ENCODE measurements at regions not wholly inside any gene's neighbourhood (a gene's known extent, or its start where the extent isn't known, plus 50 kb on each side); places are given as distances from the start of the nearest gene placed in this dataset.
"Not testable (repeated sequence)": the region's sequence is repeated elsewhere in the genome, so short reads cannot be mapped to it uniquely, and the experiment has no call there.

DNA sequence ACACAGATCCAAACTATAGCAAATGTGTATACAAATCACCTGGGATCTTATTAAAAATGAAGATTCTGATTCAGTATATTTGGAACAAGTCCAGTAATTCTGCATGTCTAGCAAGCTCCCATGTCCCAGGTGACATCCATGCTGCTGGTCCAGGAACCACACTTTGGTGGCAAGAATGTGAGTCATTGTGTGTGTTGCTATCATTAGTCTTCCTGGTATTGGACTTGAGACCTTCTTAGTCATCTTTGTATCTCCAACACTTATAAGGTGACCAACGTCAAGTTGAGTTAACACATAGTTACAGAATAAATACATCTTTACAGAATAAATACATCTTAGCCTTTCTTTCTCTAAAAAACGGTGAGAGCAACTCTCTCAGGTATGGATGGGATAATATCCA is 107.9 kb upstream of the NDUFV2 start:
- peaks cover 44% of the 10 kb centered on the region for H3K4me1 ChIP-seq (ENCODE audit: control insufficient read depth, insufficient read depth, low read length, unreplicated experiment)
- no peak overlapping the region for H3K27ac ChIP-seq (ENCODE audit: low read depth, low read length)
- H2AFZ ChIP-seq (ENCODE audit: low read length, unreplicated experiment) = no peak overlapping the region

DNA sequence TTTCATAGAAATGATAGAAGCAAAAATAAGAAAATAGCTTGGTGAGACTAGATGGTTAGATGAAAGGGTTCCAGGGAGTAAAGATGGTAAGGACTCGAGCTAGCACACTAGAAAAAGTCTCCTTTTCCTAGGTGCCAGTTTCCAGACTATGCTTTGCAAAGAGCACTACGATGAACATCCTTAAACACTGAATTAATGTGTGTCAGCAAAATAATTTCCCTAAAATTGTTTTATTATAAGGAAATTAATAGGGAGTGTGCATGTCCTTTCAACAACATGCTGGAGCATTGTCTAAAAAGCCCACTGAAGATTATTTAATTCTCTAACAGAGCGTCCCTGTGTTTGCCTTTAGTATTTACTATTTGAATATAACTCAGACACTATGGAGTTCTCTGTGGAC is 107.4 kb upstream of the NDUFV2 start:
- Histone ChIP-seq H3K4me3 (ENCODE audit: low read depth, low read length) (no peak overlapping the region), H2AFZ (ENCODE audit: low read length, unreplicated experiment) (no peak overlapping the region), H3K4me1 (ENCODE audit: control insufficient read depth, insufficient read depth, low read length, unreplicated experiment) (peaks cover 45% of the 10 kb centered on the region), H3K79me2 (ENCODE audit: control insufficient read depth, insufficient read depth, low read length, unreplicated experiment) (no peaks in the 10 kb centered on the region), H3K27ac (ENCODE audit: low read depth, low read length) (no peak overlapping the region), H3K27me3 (ENCODE audit: insufficient read depth, low read length) (no peaks in the 10 kb centered on the region), H3K36me3 (ENCODE audit: insufficient read depth, low read length) (no peaks in the 10 kb centered on the region)

More for the DNA sequence above, 107.9 kb upstream of the NDUFV2 start:
- Histone ChIP-seq H3K79me2 (ENCODE audit: control insufficient read depth, insufficient read depth, low read length, unreplicated experiment) (no peaks in the 10 kb centered on the region), H3K27me3 (ENCODE audit: insufficient read depth, low read length) (no peaks in the 10 kb centered on the region), H3K36me3 (ENCODE audit: insufficient read depth, low read length) (no peaks in the 10 kb centered on the region), H3K4me3 (ENCODE audit: low read depth, low read length) (no peak overlapping the region)

DNA sequence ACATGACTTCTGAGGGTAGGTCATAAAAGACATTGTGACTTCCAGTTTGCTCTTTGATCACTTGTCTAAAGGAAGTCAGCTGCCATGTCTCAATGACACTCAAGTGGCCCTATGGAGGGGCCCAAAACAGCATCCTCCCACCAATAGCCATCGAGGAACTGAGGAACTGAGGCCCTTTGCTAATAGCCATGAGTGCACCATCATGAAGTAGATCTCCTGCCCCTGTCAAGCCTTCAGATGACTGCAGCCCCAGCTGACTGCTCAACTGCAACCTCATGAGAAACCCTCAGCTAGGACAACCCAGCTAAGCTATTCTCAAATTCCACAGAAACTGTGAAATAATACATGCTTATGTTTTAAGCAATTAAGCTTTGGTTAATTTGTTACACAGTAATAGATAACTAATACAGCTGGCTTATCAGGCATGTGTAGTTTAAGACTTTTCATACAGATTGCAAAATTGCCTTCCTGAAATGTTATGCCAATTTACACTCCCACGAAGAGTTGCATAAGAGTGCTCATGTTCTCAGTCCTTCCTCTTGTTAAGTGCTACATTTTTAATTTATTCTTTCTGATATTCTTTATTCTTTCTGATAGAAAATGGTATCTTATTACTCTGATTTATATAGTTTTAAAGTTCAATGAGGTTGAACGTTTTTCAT is 105.6 kb upstream of the NDUFV2 start:
- Histone ChIP-seq H3K4me1 (ENCODE audit: control insufficient read depth, insufficient read depth, low read length, unreplicated experiment) (peaks cover 44% of the 10 kb centered on the region), H3K27me3 (ENCODE audit: insufficient read depth, low read length) (no peaks in the 10 kb centered on the region), H2AFZ (ENCODE audit: low read length, unreplicated experiment) (no peak overlapping the region), H3K36me3 (ENCODE audit: insufficient read depth, low read length) (no peaks in the 10 kb centered on the region), H3K4me3 (ENCODE audit: low read depth, low read length) (no peak overlapping the region), H3K27ac (ENCODE audit: low read depth, low read length) (peak overlapping the region; percentile 35; the same call in 1 of the 2 replicates), H3K79me2 (ENCODE audit: control insufficient read depth, insufficient read depth, low read length, unreplicated experiment) (no peaks in the 10 kb centered on the region)

DNA sequence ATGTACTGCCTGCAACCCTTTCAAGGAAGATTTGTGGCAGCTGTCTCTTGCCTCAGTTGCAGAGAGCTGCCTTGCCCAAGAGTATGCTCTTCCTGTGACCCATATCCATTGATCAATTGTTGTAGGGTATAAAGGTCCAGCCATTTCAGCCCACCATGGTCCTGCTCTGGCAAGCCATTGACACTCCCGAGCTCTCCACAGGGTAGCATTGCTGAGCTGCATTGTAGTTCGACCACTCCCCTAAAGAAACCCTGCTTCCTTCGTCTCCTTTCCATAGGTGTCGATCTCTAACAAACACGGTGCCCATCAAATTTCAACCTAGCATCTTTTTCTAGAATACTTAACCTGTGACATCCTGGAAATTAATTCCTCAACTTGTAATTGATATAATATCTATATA is 104.9 kb upstream of the NDUFV2 start:
- H2AFZ ChIP-seq (ENCODE audit: low read length, unreplicated experiment) = no peak overlapping the region
- peaks cover 3% of the 10 kb centered on the region; the same call in 1 of the 2 replicates for H3K36me3 ChIP-seq (ENCODE audit: insufficient read depth, low read length)
- no peak overlapping the region for H3K27ac ChIP-seq (ENCODE audit: low read depth, low read length)
- H3K4me1 ChIP-seq (ENCODE audit: control insufficient read depth, insufficient read depth, low read length, unreplicated experiment) = peaks cover 44% of the 10 kb centered on the region
- no peaks in the 10 kb centered on the region for H3K27me3 ChIP-seq (ENCODE audit: insufficient read depth, low read length)
- no peaks in the 10 kb centered on the region for H3K79me2 ChIP-seq (ENCODE audit: control insufficient read depth, insufficient read depth, low read length, unreplicated experiment)
- no peak overlapping the region for H3K4me3 ChIP-seq (ENCODE audit: low read depth, low read length)

DNA sequence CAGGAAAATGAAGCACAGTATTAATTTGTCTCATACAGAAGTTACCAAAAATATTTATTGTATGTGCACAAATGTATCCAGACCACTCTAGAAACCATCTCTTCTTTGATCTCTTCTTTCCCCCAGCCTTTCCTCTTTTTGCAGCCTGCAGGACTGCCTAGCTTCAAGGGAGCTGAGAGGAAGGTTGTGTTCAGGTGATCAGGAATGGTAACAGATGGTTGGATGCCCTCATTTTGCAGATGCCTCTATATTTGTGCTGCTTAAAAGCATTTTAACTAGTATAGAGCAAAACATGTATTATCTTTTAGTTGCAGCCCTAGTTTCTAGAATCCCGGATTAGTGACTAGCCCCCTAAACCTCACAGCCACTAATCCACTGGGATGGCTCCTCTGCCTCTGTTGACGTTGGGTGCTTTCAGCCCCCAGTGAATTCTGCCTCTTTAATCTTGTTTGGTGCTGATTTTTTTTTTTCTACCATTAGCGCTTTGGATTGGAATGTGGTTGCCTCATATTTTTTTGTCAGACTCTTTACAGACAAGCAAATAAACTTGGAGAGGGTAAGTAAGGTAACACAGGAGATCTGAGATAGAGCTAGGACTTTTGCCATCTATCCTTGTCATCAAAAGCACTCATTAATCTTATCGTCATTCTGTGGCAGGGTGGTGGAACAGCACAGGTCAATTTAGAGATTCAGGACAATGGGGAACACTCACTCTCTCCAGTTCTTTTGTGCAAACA is 103.8 kb upstream of the NDUFV2 start:
- H2AFZ ChIP-seq (ENCODE audit: low read length, unreplicated experiment) = peak overlapping the region; percentile 16
- H3K36me3 ChIP-seq (ENCODE audit: insufficient read depth, low read length) = peaks cover 3% of the 10 kb centered on the region
- H3K4me1 ChIP-seq (ENCODE audit: control insufficient read depth, insufficient read depth, low read length, unreplicated experiment) = peaks cover 44% of the 10 kb centered on the region
- H3K27ac ChIP-seq (ENCODE audit: low read depth, low read length) = 0 out of 2 replicates have a peak overlapping the region, but pooled peaks have one; percentile 2
- H3K79me2 ChIP-seq (ENCODE audit: control insufficient read depth, insufficient read depth, low read length, unreplicated experiment) = no peaks in the 10 kb centered on the region
- no peak overlapping the region for H3K4me3 ChIP-seq (ENCODE audit: low read depth, low read length)
- H3K27me3 ChIP-seq (ENCODE audit: insufficient read depth, low read length) = no peaks in the 10 kb centered on the region

DNA sequence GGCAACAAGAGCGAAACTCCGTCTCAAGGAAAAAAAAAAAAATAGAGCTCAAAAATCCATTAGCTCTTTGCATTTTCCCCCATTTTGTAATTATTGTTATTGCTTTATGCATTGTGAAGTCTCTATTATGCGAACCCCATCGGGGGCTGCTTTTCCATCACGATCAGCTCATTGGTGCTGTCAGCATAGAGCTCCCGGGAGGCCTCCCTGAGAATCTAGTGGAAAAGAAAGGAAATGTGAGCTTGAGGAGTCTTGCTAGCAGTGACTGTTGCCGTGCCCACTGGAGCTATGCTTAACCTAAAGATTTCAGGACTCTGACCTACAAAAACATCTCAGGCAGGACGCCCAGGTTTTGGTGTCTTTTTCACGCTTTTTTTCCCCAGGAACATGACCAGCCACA is 102.6 kb upstream of the NDUFV2 start:
- no peak overlapping the region for H3K27ac ChIP-seq (ENCODE audit: low read depth, low read length)

DNA sequence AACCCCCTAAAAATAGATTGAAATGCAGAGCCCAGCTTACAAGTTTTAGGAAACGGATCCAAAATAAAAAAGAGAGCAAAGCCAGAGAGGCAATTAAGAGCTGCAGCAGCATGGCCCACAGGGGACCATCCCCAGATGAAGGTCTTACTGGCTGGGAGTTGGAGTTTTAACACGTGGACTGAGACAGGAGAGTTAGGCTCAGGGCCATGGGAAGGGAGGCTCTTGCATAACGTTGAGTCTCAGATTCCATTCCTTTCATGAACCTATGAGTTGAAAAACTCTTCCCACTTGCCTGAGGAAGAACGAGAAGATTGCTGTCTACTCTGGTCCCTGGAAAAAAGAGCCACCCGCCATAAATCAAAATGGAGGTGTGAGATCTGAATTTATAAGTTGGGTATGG is 101.8 kb upstream of the NDUFV2 start:
- H3K27ac ChIP-seq (ENCODE audit: low read depth, low read length) = no peak overlapping the region
- peak overlapping the region; percentile 52 for H2AFZ ChIP-seq (ENCODE audit: low read length, unreplicated experiment)
- H3K4me1 ChIP-seq (ENCODE audit: control insufficient read depth, insufficient read depth, low read length, unreplicated experiment) = peaks cover 39% of the 10 kb centered on the region
- peaks cover 3% of the 10 kb centered on the region for H3K36me3 ChIP-seq (ENCODE audit: insufficient read depth, low read length)
- no peak overlapping the region for H3K4me3 ChIP-seq (ENCODE audit: low read depth, low read length)
- H3K27me3 ChIP-seq (ENCODE audit: insufficient read depth, low read length) = no peaks in the 10 kb centered on the region
- no peaks in the 10 kb centered on the region for H3K79me2 ChIP-seq (ENCODE audit: control insufficient read depth, insufficient read depth, low read length, unreplicated experiment)

More for the DNA sequence above, 102.6 kb upstream of the NDUFV2 start:
- no peaks in the 10 kb centered on the region for H3K27me3 ChIP-seq (ENCODE audit: insufficient read depth, low read length)
- H3K4me1 ChIP-seq (ENCODE audit: control insufficient read depth, insufficient read depth, low read length, unreplicated experiment) = peaks cover 38% of the 10 kb centered on the region
- no peak overlapping the region for H3K4me3 ChIP-seq (ENCODE audit: low read depth, low read length)
- no peaks in the 10 kb centered on the region for H3K79me2 ChIP-seq (ENCODE audit: control insufficient read depth, insufficient read depth, low read length, unreplicated experiment)
- H2AFZ ChIP-seq (ENCODE audit: low read length, unreplicated experiment) = no peak overlapping the region
- peaks cover 3% of the 10 kb centered on the region for H3K36me3 ChIP-seq (ENCODE audit: insufficient read depth, low read length)

DNA sequence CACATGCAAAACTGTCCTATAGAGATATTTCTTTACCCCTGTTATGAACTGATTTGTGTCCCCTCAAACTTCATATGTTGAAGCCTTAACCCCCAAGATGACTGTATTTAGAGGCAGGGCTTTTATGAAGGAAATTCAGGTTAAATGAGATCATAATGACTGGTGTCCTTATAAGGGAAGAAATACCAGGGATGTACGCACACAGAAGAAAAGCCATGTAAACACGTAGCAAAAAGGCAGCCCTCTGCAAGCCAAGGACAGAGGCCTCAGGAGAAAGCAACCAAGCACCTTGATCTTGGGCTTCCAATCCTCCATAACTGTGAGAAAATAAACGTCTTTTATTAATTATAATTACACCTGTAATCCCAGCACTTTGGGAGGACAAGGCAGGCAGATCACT is 101.3 kb upstream of the NDUFV2 start:
- Histone ChIP-seq H3K27ac (ENCODE audit: low read depth, low read length) (no peak overlapping the region), H3K4me3 (ENCODE audit: low read depth, low read length) (no peak overlapping the region), H2AFZ (ENCODE audit: low read length, unreplicated experiment) (no peak overlapping the region), H3K4me1 (ENCODE audit: control insufficient read depth, insufficient read depth, low read length, unreplicated experiment) (peaks cover 36% of the 10 kb centered on the region), H3K27me3 (ENCODE audit: insufficient read depth, low read length) (no peaks in the 10 kb centered on the region), H3K36me3 (ENCODE audit: insufficient read depth, low read length) (peaks cover 3% of the 10 kb centered on the region), H3K79me2 (ENCODE audit: control insufficient read depth, insufficient read depth, low read length, unreplicated experiment) (no peaks in the 10 kb centered on the region)

DNA sequence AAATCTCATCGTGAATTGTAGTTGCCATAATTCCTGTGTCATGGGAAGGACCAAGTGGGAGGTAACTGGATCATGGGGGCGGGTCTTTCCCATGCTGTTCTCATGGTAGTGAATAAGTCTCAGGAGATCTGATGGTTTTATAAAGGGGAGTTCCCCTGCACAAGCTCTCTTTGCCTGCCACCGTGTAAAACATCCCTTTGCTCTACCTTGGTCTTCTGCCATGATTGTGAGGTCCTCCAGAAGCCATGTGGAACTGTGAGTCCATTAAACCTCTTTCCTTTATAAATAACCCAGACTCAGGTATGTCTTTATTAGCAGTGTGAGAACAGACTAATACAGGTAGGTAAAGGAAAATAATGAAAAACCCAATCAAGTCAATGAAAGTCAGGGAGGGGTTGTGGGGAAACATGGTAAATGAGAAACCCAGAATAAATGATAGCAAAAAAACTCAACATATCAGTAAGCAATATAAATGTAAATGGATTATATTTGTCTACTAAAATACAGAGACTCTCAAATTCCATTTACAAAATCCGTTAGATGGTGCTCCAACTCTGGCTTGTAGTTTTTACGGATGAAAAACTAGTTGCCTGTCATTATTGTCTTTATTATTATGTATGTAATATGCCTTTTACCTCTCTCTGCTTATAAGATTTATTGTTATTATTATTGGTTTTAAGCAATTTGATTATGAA is 98.9 kb upstream of the NDUFV2 start:
- H3K4me1 ChIP-seq (ENCODE audit: control insufficient read depth, insufficient read depth, low read length, unreplicated experiment) = peaks cover 22% of the 10 kb centered on the region
- no peak overlapping the region for H3K4me3 ChIP-seq (ENCODE audit: low read depth, low read length)
- H3K36me3 ChIP-seq (ENCODE audit: insufficient read depth, low read length) = peaks cover 3% of the 10 kb centered on the region
- H3K27ac ChIP-seq (ENCODE audit: low read depth, low read length) = no peak overlapping the region
- no peaks in the 10 kb centered on the region for H3K79me2 ChIP-seq (ENCODE audit: control insufficient read depth, insufficient read depth, low read length, unreplicated experiment)
- no peaks in the 10 kb centered on the region for H3K27me3 ChIP-seq (ENCODE audit: insufficient read depth, low read length)
- H2AFZ ChIP-seq (ENCODE audit: low read length, unreplicated experiment) = no peak overlapping the region

DNA sequence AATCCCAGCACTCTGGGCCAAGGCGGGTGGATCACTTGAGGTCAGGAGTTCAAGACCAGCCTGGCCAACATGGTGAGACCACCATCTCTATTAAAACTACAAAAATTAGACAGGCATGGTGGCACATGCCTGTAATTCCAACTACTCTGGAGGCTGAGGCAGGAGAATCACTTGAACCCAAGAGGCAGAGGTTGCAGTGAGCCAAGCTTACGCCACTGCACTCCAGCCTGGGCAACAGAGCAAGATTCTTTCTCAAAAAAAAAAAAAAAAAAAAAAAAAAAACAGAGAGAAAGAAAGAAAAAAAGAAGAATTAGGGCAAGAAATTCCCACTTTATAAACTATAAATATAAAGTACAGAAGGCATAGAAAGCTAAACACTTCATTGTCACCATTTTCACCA is 98.2 kb upstream of the NDUFV2 start:
- H2AFZ ChIP-seq (ENCODE audit: low read length, unreplicated experiment); H3K79me2 ChIP-seq (ENCODE audit: control insufficient read depth, insufficient read depth, low read length, unreplicated experiment); H3K27me3 ChIP-seq (ENCODE audit: insufficient read depth, low read length); H3K4me3 ChIP-seq (ENCODE audit: low read depth, low read length); H3K36me3 ChIP-seq (ENCODE audit: insufficient read depth, low read length); H3K27ac ChIP-seq (ENCODE audit: low read depth, low read length): not testable (repeated sequence)
- H3K4me1 ChIP-seq (ENCODE audit: control insufficient read depth, insufficient read depth, low read length, unreplicated experiment) = peaks cover 15% of the 10 kb centered on the region

Measured in ACC112 (cell line).